K562 (cell line): ENCODE measurements at regions not wholly inside any gene's neighbourhood (a gene's known extent, or its start where the extent isn't known, plus 50 kb on each side); places are given as distances from the start of the nearest gene placed in this dataset.

Experiments
- CBX1 ChIP-seq: sonication (generic); IDR thresholded peaks from 2 replicates; pipeline ENCODE4 v1.6.1; 2016; ENCODE audit warnings: antibody characterized with exemption, low read depth, mild to moderate bottlenecking
- GABPA ChIP-seq: fragments of 200-800 bp; sonication (Bioruptor generic); conservative IDR thresholded peaks from 2 replicates; pipeline ENCODE4 v1.6.1; 2016; ENCODE audit warnings: low read depth, missing genetic modification characterization, missing compliant biosample characterization
- HINFP ChIP-seq: fragments of 450-650 bp; conservative IDR thresholded peaks from 2 replicates; pipeline ENCODE4 v1.6.1; 2016; ENCODE audit warnings: missing genetic modification characterization, low read depth, mild to moderate bottlenecking, control low read depth, missing compliant biosample characterization
- PHF20 ChIP-seq: fragments of 450-650 bp; IDR thresholded peaks from 2 replicates; pipeline ENCODE4 v1.6.1; 2018; ENCODE audit not compliant: partially characterized antibody
- PML ChIP-seq: IDR thresholded peaks from 2 replicates; pipeline ENCODE4 v1.6.1; 2012; ENCODE audit warnings: low read length, inconsistent platforms
- POLR2AphosphoS5 ChIP-seq: IDR thresholded peaks from 2 replicates; pipeline ENCODE4 v1.6.1; 2011; ENCODE audit warnings: mild to moderate bottlenecking, low read depth, low read length, moderate library complexity; ENCODE audit not compliant: control insufficient read depth, insufficient read depth
- TBP ChIP-seq: optimal IDR thresholded peaks from 2 replicates; pipeline ENCODE3; 2011; ENCODE audit warnings: low read depth, low read length, improper control_type of control experiment
- YY1 ChIP-seq, 3 experiments: IDR thresholded peaks; 2 replicates each; pipeline ENCODE4 v1.6.1; 2011; ENCODE audit warnings: low read length in 2 of 3, mild to moderate bottlenecking in 2 of 3, moderate library complexity in 2 of 3, borderline replicate concordance in 1 of 3, control low read depth in 1 of 3, low read depth in 1 of 3; ENCODE audit not compliant: insufficient read depth in 3 of 3, insufficient replicate concordance in 2 of 3, control insufficient read depth in 1 of 3, insufficient read length in 1 of 3; ENCODE audit errors: extremely low read depth in 1 of 3
- ZNF561 ChIP-seq: fragments of 450-650 bp; formaldehyde crosslinking; conservative IDR thresholded peaks from 2 replicates; pipeline ENCODE4 v1.4.0; 2020; ENCODE audit warnings: mild to moderate bottlenecking, moderate library complexity

- TF ChIP-seq CBX1 (no peak), HINFP (no peak), YY1 (IDR thresholded peaks at IDR 0.05; ENCODE audit: borderline replicate concordance in 1 of 3, control insufficient read depth in 1 of 3, extremely low read depth in 1 of 3, insufficient read depth in 3 of 3, insufficient read length in 1 of 3, insufficient replicate concordance in 2 of 3, low read depth in 1 of 3, low read length in 2 of 3) (no peak), TBP (no peak), ZNF561 (CRISPR knock-in tag) (no peak), POLR2AphosphoS5 (no peak), PML (no peak), GABPA (tag) (no peak), PHF20 (no peak)
These were observed 453.8 kb upstream of the ZNF608 start for GRCh38 chr5:125199968-125200865.
